ENCODE measurements at regions not wholly inside any gene's neighbourhood (a gene's known extent, or its start where the extent isn't known, plus 50 kb on each side); places are given as distances from the start of the nearest gene placed in this dataset.

- Histone ChIP-seq H3K4me1 (ENCODE audit: control insufficient read depth in 2 of 3, insufficient read depth in 2 of 3, low read depth in 1 of 3, low read length in 3 of 3) (no peaks in the 10 kb centered on the region), H3K4me3 (ENCODE audit: low read length in 3 of 3) (no peak overlapping the region), H3K27ac (ENCODE audit: low read depth in 2 of 2, low read length in 2 of 2) (no peak overlapping the region), H3K27me3 (ENCODE audit: control insufficient read depth, insufficient read depth, low read length) (no peaks in the 10 kb centered on the region), H3K36me3 (ENCODE audit: control insufficient read depth in 2 of 3, insufficient read depth in 3 of 3, low read length in 3 of 3) (no peaks in the 10 kb centered on the region), H3K9ac (ENCODE audit: low read length in 3 of 3) (no peak overlapping the region), H3K9me3 (ENCODE audit: control insufficient read depth in 2 of 3, insufficient read depth in 1 of 3, low read length in 3 of 3) (no peaks in the 10 kb centered on the region)
- DNase-seq: peak in 2 of 5 donors; percentile 7 to 20
- intact Hi-C loops (cut with DNase I): no loop called here
- TF ChIP-seq, protein P1, sequence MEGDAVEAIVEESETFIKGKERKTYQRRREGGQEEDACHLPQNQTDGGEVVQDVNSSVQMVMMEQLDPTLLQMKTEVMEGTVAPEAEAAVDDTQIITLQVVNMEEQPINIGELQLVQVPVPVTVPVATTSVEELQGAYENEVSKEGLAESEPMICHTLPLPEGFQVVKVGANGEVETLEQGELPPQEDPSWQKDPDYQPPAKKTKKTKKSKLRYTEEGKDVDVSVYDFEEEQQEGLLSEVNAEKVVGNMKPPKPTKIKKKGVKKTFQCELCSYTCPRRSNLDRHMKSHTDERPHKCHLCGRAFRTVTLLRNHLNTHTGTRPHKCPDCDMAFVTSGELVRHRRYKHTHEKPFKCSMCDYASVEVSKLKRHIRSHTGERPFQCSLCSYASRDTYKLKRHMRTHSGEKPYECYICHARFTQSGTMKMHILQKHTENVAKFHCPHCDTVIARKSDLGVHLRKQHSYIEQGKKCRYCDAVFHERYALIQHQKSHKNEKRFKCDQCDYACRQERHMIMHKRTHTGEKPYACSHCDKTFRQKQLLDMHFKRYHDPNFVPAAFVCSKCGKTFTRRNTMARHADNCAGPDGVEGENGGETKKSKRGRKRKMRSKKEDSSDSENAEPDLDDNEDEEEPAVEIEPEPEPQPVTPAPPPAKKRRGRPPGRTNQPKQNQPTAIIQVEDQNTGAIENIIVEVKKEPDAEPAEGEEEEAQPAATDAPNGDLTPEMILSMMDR (IDR thresholded peaks at IDR 0.05; ENCODE audit: borderline replicate concordance, extremely low read depth, insufficient read depth): no peak
- FAIRE-seq: no peak
Observed at GRCh38 chr12:83197483-83197914, 510.8 kb downstream of the TMTC2 start.

DNA sequence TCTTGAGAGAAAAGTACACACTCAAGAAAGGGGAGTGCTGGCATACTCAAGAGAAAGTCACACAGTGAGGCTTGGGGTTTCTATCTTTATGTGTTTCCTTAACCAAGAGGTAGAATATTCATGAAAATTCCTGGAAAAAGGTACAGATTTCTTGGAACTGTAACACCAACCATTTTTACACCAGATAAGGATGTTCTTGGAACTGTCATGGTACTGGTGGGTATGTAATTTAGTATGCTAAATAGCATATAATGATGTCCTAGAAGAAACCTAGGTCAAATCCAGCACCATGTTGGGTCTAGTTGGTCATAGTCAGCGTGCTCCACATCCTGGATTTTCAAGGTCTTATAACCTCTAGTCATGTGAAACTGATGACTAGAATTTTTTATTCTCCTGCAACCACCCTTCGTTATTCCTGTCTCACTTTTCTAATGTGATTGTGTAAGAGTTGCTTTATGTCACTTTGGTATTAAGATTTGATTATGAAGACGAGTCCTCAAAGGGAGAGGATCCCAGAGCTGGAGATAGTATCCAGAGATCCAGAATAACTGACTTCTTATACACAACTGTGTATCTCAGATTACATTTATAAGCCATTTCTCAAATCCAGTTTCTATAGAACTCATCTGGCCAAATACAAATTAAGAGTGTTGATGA lies 510.1 kb downstream of the TMTC2 start:
- H3K4me1 ChIP-seq (ENCODE audit: control insufficient read depth in 2 of 3, insufficient read depth in 2 of 3, low read depth in 1 of 3, low read length in 3 of 3): no peaks in the 10 kb centered on the region
- TF ChIP-seq, protein P1 (IDR thresholded peaks at IDR 0.05; ENCODE audit: borderline replicate concordance, extremely low read depth, insufficient read depth): no peak
- FAIRE-seq (no peak), DNase-seq (no peak)
- no peak overlapping the region for H3K27ac ChIP-seq (ENCODE audit: low read depth in 2 of 2, low read length in 2 of 2)
- no peak overlapping the region for H3K9ac ChIP-seq (ENCODE audit: low read length in 3 of 3)
- intact Hi-C loops (cut with DNase I): no loop called here
- H3K9me3 ChIP-seq (ENCODE audit: control insufficient read depth in 2 of 3, insufficient read depth in 1 of 3, low read length in 3 of 3): no peaks in the 10 kb centered on the region
- no peaks in the 10 kb centered on the region for H3K36me3 ChIP-seq (ENCODE audit: control insufficient read depth in 2 of 3, insufficient read depth in 3 of 3, low read length in 3 of 3)
- no peaks in the 10 kb centered on the region for H3K27me3 ChIP-seq (ENCODE audit: control insufficient read depth, insufficient read depth, low read length)
- H3K4me3 ChIP-seq (ENCODE audit: low read length in 3 of 3): no peak overlapping the region

GRCh38 chr12:83190631-83191390 lies 504.1 kb downstream of the TMTC2 start:
- no peaks in the 10 kb centered on the region for H3K4me1 ChIP-seq (ENCODE audit: control insufficient read depth in 2 of 3, insufficient read depth in 2 of 3, low read depth in 1 of 3, low read length in 3 of 3)
- no peak overlapping the region for H3K9ac ChIP-seq (ENCODE audit: low read length in 3 of 3)
- DNase-seq: no peak
- no peaks in the 10 kb centered on the region for H3K9me3 ChIP-seq (ENCODE audit: control insufficient read depth in 2 of 3, insufficient read depth in 1 of 3, low read length in 3 of 3)
- intact Hi-C loops (cut with DNase I): no loop called here
- H3K27me3 ChIP-seq (ENCODE audit: control insufficient read depth, insufficient read depth, low read length): no peaks in the 10 kb centered on the region
- no peak for FAIRE-seq
- TF ChIP-seq, protein P1 (IDR thresholded peaks at IDR 0.05; ENCODE audit: borderline replicate concordance, extremely low read depth, insufficient read depth): no peak
- no peaks in the 10 kb centered on the region for H3K36me3 ChIP-seq (ENCODE audit: control insufficient read depth in 2 of 3, insufficient read depth in 3 of 3, low read length in 3 of 3)
- no peak overlapping the region for H3K4me3 ChIP-seq (ENCODE audit: low read length in 3 of 3)
- H3K27ac ChIP-seq (ENCODE audit: low read depth in 2 of 2, low read length in 2 of 2): no peak overlapping the region
